ENCODE measurements at regions not wholly inside any gene's neighbourhood (a gene's known extent, or its start where the extent isn't known, plus 50 kb on each side); places are given as distances from the start of the nearest gene placed in this dataset.

DNA sequence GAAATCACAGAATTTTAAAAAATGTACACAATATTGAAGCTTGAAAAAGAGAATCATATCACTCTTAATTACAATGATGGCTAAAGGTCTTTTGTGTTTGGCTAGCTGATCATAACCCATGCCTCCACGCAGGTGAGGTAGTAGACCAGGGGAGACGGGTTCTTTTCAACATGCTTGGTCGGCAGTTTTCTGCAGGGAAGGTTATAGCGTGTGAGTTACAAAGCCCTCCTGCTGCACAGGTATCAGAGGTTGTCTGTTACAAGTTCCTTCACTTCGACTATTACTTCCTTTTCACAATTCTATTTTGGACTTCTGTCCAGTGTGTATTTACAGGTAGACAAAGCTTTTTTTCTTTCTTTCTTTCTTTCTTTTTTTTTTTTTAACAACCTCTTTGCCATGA is 127.1 kb upstream of the PRPS1L1 start:
- no peak for DNase-seq

DNA sequence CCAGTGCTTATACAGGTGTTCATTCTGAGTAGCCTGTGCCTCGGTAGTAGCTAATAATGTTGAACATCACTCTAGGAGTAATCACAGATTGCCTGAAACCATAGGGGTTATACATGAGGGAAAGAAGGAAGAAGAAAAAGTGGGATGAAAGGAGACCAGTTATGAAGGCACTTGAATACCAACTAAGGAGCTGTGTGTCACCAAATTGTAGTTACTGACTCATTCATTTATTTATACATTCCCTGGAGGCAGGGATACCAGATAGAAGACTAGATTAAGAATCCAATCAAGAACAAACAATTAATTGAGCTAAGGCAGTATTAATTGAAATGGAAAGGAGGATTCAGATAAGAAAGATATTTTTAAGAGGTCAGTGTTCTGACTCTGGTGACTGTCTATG is 129.6 kb upstream of the PRPS1L1 start:
- DNase-seq: no peak

DNA sequence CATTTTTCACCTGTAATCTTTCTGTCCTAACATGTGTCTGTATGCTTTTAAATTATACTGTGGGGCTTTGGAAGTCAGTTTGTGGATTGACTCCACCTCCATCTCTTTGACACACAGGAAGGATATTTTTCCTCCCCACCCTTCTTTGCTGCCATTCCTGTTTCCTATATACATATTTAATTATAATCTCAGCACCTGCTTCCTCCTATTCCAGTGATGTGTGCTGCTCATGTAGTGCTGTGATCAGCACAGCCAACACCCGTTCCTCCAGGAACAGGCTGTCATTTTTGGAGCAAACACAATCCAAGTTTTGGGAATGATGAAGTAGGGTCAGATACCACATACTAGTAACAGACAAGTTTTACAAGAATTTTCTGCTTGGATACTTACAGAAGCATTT is 135.0 kb upstream of the PRPS1L1 start:
- DNase-seq: no peak

DNA sequence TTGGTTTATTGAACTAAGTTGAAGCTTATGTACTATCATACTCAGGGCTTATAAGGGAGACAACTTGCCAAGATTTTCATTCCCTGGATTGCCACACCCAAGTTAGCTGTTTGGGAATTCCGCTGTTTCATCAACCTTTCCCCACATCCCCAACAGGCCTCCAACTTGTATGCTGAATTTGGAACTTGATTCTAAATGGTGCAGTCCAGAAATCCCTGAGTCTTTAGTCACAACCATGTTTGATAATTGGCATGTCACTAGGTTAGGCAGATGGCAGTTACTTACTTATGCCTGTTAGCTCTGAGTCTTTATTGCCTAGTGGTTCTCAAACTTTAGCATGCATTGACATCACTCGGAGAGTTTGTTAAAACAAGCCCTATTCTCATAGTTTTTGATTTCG is 135.4 kb upstream of the PRPS1L1 start:
- DNase-seq: no peak

DNA sequence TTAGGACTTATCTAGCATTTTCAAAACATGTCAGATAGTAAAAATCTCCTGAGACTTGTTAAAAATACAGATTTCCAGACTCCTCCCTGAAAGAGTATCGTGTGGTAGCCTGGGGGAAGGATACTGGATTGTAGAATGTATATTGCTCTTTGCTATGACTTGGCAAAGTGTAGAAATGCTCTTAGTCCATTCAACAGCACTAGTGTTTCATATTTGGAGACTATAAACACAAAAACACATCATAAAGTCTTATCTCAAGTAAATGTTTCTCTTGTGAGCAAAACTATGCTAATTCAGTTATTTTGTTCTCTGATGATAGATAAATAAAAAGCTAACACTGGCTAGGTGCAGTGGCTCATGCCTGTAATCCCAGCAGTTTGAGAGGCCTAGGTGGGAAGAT is 137.5 kb upstream of the PRPS1L1 start:
- DNase-seq: no peak

DNA sequence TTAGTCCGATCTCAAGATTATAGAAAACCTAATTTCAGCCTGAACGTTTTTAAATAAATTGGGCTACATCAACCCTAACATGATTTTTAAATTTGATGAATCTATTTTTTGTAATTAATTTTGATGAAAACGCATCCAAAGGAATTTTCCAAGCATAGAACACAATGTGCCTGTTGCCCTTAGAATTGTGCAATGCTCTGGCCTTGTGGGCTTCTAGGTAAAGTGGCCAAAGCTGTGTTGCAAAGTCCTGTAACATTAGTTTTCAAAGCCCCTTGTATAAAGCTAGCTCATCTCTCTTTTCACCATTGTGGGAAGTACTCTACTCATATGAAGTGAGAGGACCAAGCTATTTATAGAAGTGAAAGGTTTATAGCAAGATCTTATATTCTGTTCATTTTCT is 138.4 kb upstream of the PRPS1L1 start:
- DNase-seq: no peak

DNA sequence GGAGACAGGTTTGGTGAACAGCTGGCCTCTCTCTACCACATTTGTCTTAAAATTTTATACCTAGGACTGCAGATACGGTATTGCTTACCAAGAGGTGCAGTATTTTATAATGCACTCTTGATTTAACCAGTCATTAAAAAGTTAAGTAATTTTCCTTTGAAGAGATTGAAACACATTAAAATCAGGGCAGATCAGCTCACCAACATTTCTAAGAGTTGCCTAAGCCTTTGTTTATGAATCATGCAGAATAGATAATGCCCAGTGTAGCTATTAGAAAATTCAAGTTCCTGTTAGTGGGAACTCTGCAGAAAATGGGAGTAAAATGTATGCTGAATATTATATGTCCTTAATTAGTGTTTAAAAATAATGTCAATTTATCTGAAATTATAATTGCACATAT is 140.2 kb upstream of the PRPS1L1 start:
- no peak for DNase-seq

DNA sequence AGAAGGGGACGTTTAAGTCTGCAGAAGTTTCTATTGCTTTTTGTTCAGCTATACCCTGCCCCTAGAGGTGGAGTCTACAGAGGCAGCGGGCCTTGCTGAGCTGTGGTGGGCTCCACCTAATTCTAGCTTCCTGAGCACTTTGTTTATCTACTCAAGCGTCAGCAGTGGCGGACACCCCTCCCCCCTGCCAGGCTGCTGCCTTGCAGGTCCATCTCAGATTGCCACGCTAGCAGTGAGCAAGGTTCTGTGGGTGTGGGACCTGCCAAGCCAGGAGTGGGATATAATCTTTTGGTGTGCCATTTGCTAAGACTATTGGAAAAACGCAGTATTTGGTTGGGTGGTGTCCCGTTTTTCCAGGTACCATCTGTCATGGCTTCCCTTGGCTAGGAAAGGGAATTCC is 147.3 kb upstream of the PRPS1L1 start:
- DNase-seq: no peak

DNA sequence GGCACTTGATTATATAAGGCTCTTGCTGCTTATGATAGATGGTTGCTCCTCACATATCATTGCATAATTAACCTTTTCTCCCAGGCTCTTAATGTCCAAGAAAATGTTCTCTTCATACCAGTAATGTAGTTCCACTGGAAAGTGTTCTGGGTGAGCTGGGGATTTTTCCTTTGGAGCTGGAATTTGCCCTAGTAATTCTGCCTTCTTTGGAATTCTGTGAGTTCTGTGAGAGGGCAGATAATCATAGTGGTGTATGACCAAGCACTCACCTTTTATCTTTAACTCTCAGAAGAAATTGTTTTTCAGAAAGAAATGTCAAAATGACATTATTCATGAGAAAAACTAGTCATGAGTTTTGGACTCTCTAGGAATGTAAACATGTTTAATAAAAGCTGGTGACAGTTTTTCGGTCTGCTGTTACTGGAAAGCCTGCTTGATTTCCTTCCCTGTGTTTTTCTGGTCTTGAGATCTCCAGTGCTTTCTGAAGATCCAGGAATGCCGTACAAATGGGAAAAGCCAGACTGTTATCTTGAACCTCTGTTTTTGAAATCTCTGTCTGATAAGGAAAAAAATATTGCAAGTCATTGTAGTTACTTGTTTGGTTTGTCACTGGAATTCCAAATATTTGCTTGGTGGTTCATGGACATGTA is 148.3 kb upstream of the PRPS1L1 start:
- no peak for DNase-seq

DNA sequence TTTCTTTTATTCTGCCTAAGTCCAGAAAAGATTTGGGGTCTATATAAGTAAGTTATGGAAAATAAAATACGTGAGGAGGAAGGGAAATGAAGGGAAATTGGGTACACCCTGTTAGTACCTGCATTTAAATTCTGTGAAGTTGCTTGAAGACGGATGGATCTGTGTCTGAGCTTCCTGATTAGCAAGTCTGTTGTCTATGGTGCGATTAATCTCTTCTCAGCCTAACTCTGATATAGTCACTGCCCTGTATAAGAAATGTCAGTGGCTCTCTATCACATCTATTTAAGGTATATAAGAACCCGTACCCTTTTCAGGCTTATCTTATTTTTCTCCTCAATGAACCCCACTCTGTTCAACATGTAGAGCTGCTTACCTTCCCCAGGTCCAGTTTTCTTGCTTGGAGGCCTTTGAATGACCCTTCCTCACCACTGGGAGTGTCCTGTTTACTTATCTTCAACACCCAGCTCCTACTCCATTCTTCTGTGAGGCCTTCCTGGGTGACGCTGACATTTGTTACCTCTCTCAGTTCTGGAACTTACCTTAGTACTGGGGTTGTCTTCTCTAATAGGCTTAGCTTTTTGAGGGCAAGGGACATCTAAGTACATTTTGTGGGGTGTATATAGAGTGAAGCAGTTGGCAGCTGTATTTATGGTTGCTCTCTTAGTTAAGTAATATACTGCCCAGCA is 149.6 kb upstream of the PRPS1L1 start:
- no peak for DNase-seq

DNA sequence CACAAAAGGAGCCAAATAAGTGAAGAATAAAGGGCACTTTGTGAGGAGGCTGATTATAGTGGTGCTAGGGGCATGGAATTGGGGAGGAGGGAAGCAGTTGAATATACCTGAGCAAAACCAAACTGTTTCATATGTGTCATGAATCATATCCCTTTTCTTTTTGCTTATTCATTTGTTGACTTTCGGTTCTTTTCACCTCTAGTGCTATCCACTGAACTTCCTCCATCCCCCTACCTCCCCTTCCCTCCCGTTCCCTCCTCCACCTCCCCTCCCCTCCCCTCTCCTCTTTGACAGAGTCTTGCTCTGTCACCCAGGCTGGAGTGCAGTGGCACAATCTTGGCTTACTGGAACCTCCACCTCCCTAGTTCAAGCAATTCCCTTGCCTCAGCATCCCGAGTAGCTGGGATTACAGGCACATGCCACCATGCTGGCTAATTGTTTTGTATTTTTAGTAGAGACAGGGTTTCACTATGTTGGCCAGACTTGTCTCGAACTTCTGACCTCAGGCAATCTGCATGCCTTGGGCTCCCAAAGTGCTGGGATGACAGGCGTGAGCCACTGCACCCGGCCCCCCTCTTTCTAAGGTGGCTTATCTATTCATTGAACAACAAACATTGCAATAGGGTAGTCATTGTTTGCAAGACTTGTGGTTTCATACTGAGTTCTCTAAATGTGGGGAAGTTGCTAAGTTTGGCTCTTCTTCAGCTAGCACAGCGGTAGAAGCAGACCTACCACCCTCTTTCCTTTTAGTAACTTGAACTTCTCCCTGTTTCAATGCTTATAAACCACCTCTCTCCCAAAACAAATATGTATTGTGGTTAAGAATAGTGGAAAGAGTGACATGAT is 150.4 kb upstream of the PRPS1L1 start:
- no peak for DNase-seq

DNA sequence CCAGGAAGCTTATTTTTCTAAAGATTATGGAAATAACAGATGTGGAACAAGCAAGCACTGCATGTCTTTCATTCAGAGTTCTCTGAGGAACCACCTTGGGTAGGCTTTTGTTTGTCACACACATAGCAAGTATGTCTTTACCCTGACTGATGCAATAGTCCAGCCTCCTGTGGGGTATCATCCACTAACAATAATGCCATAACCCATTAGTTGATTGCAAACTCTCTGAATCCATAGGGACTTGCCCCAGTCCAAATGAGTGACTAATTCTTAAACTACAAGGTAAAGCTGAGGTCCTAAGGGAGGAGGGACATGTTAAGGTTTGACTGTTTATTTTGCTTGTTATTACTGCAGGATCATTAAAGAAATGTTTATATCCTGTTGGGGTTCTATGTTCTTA is 151.4 kb upstream of the PRPS1L1 start:
- no peak for DNase-seq

DNA sequence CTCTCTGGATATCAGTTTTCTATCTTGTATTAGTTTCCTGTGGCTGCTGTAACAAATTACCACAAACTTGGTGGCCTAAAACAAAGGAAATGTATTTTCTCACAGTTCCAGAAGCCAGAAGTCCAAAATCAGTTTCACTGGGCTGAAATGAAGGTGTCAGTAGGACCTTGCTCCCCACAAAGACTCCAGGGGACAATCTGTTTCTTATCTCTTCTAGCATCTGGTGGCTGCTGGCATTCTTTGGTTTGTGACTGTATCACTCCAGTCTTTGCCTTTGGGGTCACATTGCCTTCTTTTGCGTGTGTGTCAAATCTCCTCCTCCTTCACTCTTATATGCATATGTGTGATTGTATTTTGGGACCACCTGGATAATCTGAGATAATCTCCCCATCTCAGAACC is 153.0 kb upstream of the PRPS1L1 start:
- DNase-seq: no peak

DNA sequence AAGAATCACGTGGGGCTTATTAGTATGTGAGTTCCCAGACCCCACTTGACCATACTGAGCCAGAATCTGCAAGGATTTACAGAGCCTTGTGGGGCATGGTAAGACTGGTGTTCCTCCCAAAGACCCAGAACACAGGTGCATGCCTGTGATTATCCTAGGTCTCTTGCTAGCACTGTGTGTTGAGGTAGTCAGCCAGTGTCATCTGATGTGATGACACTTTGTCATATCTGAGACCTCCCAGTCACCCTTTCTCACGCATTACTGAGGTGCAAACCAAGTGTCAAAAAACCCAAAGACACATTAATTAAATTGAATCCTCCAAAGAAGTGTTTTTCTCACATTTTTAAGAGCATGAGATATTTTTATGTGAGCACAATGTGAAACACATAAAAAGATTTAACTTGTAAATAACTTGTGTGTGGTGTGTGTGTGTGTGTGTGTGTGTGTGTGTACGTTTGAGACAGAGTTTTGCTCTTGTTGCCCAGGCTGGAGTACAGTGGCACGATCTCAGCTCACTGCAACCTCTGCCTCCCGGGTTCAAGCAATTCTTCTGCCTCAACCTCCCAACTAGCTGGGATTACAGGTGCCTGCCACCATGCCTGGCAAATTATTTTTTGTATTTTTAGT is 162.0 kb upstream of the PRPS1L1 start:
- no peak for DNase-seq

DNA sequence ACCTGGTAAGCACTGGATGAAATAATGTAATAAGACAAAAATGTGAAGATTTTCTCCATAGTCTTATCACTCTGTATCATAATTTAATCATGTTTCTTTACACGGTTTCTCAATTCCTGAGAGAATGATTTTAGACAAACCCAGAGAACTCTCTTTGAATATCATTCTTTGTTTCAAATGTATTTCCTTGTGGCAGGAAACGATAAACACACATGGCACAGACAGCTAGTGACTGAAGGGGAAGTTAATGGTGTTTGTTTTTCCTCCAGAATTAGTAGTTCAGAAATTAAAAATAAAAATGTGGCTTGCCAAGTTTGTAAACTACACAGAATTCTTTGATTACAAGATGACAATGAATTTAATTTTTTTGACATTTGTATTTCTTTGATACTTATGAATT is 163.7 kb upstream of the PRPS1L1 start:
- no peak for DNase-seq

DNA sequence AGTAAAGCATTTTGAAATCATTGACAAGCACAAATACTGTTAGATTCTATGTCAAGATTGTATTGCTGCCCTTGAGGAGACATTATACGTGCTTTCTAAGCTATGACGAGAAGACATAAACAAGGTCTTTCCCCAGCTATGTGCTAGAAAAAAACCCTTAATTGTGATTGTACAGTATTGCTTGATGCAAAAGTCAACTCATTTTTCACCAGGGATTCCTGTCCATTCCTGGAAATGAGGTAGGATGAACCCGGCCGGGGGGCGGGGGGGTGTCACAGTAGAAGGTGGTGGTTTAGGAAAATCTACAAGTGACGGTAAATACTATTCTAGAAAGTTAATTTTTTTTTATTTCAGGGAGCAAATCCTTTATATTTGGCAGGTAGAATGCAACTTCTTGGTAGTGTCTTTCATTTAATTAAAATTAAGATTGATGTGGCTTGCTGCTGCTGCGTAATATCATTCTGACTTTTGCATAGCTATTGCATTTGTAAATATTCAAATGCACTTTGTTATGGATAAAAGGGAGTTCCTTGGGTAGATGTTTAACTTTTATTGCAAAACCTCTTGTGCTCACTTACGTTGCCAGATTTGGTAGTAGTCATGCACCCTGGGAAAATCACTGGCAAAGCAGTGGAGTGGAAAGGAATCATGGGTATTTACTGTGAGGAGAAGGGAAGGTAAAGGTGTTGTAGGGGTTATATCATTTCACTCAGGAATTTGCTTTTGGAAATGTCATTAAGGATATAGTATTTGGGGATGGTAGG is 164.4 kb upstream of the PRPS1L1 start:
- DNase-seq: no peak

DNA sequence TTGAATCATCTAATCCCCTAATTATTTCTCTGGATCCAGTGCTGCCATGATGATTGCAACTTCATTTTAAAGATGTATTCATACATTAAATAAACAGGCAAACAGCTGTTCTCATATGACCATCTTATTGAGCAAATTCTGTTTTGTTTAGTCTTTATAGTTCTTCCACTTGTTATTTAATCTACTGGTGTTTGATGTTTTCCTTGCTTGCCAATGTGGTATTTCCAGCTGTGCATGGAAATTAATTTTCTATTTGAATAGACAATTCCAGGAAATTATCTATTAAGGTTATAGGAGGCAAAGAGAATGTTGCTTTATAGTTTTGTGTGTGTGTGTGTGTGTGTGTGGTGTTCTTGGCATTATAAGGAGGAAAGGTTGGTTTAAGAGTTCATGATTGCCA is 167.0 kb upstream of the PRPS1L1 start:
- no peak for DNase-seq

DNA sequence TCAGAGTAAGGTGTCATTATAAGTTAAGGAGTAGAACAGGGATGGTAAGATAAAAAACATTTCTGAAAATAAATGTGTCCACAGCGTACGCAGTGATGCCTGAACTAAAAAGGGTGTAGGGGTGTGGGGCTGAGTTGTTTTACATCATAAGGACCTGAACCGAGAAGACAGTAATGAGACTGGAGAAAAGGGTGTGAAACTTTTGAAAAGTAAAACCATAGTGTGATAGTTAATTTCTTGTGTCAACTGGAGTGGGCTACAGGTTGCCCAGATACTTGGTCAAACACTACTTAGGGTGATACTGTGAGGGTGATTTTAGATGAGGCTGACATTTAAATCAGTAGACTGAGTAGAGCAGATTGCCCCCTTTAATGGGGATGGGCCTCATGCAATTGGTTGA is 169.0 kb upstream of the PRPS1L1 start:
- no peak for DNase-seq

DNA sequence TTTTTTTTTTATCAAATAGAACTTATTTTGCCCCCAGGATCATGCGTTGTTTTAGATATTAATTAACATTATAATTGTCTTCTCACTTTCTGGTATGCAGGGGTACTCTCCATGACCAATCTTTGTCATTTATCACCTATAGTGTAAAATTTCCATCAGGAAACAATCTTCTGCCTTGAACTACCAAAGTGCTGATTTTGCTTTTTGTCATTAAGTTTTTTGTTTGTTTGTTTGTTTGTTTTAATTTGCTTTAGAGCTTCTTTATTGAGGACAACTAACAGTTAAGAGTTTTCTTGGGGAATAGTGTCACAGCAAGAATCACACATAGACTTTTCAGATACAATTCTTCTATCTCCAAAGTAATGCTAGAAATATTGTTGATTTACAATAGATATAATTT is 171.2 kb upstream of the PRPS1L1 start:
- DNase-seq: no peak

DNA sequence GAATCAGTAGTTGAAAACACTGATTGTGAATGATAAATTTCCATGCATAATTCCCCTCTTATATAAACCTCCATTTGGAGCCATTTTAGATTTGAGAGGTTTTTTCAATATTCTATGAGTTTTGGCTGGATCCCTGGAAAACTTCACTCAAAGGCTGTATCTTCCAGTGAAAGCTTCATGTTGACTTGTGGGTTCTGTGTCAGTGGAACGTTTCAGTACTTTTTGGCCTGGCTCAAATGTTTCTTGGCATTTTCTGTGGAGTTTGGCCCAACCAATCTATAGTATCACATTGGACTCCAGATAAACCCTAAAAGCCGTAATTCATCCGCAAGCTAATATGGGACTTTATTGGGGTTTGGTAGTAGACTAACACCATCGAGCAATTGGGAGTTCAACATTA is 172.6 kb upstream of the PRPS1L1 start:
- no peak for DNase-seq

DNA sequence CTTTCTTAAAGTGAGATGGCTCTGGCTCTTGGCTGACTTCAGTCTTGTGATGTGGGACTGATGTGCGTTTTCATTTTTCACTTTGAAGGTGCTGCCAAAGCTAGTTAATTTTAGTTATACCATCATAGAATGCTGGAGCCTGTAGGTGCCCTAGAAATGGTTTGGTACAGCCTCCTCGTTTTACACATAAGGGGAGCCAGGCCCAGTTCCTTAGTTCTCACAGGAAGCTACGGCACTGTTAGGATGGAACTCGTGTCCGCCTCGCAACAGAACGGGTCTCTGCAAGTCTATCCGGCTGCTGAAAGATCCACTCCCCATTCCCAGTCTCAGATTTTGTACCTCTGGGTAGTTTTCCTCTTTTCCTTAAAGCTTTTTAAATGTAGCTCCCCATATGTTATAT is 173.2 kb upstream of the PRPS1L1 start:
- no peak for DNase-seq

DNA sequence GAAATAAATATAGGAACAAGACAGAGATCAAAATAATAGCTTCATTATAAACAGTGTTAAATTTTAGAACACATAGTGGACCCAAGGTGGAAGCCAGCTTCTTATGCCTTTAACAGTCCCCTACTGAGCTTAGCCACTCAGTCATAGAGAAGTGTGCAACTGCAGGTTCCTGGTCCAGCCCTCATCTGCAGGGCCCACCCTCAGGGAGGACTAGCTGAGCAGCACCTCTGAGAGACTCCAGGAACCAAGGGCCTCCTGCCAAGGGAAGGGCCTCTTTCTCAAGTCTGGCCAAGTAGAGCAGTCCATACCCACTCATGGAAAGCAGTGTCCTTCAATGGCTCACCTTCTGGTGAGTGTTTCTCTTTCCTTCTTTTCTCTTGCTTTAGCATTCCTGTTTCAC is 173.7 kb upstream of the PRPS1L1 start:
- no peak for DNase-seq

All from stimulated activated CD4-positive, alpha-beta T cell treated with anti-CD3 and anti-CD28 coated beads, Interleukin-4, amount 100 ng/mL, for 4 hours (primary cell).